T-helper 1 cell treated with Interleukin-12 subunit alpha and Interleukin-12 subunit beta and Interleukin-4 antibody, amounts not matched to agents 30 ng/mL and 1 ng/mL, for 36 hours (primary cell): ENCODE measurements at regions not wholly inside any gene's neighbourhood (a gene's known extent, or its start where the extent isn't known, plus 50 kb on each side); places are given as distances from the start of the nearest gene placed in this dataset.

ENCODE experiments used
- intact Hi-C: fragments of 100-400 bp; cut with micrococcal nuclease; formaldehyde crosslinking; loops from one replicate; pipeline ENCODE4 v1.15.1; 2024

DNA sequence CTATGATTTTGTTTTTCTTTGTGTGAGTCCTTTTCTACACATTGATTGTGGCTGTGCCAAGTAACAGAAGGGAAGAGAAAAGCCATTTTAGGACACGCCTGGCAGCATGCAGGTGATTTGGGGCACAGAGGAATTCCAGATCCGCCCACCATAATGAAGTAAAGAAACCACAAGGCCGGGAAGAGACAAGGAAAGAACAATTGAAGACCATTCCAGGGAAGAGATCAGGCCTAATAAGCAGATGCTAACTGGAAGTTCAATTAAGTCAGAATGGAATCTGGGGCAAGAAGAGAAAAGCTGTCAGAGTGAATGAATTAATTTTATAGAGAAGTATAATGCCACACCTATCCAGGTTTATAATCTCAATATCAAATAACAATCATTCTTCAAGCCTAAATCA lies 110.2 kb upstream of the ISL1 start:
- intact Hi-C loops = no loop called here

DNA sequence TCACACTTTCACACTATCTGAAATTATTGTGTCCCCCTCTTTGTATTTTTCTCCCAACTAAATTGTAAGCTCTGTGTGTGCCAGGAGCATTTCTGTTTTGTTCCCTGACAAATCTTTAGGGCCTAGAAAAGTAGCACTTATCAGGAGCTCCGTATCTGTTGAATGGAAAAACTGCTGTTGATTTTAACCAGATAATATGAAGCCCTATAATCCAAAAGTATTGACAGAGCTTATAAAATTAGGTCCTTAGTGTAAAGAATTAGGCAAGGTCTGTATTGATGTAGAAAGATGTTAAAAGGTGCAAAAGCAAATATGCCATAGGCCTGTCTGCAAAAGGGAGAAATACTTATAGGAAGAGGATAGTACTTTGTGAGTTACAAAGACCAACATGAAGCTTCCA lies 109.4 kb upstream of the ISL1 start:
- intact Hi-C loops = no loop called here

DNA sequence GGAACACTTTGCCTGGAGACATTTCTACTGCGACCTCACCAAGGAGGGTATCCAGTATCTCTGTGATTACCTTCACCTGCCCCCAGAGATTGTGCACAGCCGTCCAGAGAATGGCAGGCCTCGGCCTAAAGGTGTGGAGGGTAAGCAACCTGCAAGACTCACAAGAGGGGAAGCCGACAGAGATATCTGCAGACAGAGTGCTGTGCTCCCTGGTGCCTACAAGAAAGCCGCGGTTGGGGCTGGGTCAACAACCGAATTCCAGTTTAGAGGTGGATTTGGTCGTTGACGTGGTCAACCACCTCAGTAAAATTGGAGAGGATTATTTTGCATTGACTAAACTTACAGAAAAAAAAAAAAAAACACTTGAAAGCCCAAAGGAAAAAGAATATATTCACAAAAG lies 107.8 kb upstream of the ISL1 start:
- intact Hi-C loops = no loop called here

DNA sequence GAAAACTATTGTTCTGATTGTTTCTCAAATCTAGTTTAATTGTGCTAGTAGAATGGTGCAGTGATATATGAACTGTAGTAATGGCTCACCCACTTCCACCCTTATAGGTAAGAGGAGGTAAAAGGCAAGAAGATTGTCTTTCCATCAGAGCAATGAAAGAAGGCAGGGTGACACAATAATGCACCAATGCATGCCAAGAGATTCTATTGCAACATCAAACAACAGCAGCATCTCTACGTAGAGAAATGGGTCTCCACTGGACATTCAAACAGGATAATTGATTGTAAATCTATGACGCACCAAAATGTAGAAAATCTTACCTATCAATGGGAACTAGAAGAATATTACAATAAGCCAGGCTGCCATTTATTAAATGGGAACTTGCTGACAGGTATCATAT lies 107.0 kb upstream of the ISL1 start:
- intact Hi-C loops = no loop called here

DNA sequence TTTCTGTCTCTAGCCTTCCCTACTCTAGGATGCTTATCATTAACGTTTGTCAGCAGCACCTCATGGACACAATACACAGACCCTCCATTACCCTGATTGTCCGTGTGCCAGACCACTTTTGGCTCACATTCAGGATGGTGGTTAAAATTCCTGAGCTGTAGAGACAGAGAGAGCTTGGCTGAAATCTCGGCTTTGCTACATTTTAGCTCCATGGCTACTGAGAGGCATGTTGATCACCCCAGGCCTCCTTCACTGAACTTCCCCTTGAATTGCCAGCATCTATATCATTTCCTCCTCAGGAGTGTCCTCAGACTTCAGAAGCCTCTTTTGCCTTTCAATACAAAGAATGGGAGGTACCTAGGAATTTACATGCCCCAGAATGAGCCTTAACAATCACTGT lies 104.7 kb upstream of the ISL1 start:
- intact Hi-C loops = no loop called here

DNA sequence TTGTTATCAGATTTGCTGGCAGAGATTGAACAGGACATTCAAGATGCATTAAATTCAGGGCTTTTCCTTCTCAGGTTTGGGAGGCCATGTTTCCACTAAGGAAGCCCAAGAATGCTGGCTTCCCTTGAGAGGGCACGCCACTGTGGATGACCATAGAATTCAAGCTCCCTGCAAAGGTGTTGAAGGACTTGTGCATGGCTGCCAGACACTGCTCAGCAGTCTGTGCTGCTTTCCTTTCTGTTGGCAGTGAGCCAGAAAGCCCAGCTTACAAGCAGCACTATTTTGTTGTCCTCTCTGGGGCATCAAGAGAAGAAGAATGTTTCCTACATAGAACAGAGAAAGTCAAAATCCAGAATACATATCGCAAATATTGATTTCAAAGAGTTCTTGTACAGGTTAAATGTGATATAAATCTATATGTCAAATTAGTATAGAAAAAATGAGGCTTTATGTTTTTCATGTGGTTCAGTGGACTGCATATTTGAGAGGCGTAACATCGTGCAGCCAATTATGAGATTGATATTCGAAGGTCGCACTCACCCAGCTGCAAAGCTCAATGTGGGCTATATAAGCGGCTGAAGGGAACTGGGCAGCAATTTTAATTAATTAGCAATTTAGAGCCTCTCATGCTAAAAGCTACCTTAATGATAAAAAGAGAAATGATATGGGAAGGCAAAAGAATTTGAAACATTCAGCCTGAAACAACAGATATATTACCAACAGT lies 103.1 kb upstream of the ISL1 start:
- intact Hi-C loops = no loop called here

DNA sequence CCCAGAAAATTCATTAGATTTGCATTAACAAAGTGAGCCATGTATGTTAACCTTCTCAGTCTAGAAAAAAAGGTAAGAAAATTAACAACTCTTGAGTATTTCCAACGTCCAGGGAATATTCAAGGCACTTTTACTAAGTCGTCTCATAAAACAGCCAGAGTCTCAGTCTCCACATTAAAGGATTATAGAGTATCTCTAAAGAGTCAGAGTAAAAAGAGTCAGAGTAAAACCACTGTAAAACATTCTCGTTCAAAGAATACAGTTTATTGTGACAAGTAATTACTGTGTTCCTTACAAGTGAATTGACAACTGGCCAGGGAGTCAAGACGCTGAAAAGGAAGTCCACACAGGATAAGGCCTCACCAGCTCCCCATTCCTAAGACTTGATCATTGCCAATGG lies 97.2 kb upstream of the ISL1 start:
- intact Hi-C loops = no loop called here

DNA sequence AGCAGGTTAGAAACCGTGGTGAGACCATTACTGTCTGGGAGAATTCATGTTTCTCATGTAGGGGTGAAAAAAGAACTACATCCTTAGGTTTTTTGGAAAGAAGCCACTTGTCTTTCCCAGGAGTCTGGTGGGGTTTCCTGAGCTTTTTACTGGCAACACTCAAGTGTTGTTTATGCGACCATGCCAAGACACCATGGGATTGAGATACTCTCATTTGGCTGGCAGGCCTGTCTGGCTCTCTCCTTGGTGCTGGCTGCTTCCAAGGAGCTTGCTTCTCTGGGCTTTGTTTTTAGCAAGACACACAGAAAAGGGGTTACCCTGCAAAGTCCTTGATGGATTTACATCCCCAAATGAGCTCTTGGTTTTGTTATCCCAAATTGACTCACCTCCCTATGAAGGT lies 80.9 kb upstream of the ISL1 start:
- intact Hi-C loops = no loop called here

DNA sequence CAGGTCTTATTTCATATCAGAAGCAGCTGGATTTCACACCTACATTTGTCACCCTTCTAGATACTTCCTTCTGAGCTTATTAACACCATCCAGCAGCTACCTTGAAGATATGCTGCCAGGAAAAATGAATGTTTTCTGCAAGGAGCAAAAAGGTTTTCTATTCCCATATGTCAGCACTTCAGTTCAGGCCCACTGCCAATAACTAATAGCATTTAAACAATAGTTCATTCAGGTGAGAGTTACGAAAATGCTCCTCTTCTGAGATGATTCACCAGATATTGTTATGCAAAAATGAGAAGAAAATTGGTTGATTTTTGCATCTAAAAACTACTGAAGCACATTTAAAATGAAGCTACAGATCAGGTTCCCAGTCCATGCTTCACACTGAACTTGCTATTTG lies 56.4 kb upstream of the ISL1 start:
- intact Hi-C loops = no loop called here
